NCI-H446 (cell line): ENCODE measurements at regions not wholly inside any gene's neighbourhood (a gene's known extent, or its start where the extent isn't known, plus 50 kb on each side); places are given as distances from the start of the nearest gene placed in this dataset.
"Not testable (repeated sequence)": the region's sequence is repeated elsewhere in the genome, so short reads cannot be mapped to it uniquely, and the experiment has no call there.

Experiments used
- DNase-seq, 2 experiments: peaks; one replicate each; lab custom pipeline; 2025; lab: John Stamatoyannopoulos, UW

DNA sequence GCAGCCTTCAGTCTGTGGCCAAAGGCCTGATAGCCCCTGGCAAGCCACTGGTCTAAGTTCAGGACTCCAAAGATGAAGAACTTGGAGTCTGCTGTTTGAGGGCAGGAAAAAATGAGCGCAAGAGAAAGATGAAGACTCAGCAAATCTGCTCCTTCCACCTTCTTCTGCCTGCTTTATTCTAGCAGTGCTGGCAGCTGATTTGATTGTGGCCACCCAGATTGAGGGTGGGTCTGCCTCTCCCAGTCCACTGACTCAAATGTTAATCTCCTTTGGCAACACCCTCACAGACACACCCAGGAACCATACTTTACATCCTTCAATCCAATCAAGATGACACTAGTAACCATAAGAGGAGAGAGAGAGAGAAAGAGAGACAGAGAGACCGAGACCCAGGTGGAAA, 127.6 kb downstream of the UTP18 start:
- DNase-seq = no peak

DNA sequence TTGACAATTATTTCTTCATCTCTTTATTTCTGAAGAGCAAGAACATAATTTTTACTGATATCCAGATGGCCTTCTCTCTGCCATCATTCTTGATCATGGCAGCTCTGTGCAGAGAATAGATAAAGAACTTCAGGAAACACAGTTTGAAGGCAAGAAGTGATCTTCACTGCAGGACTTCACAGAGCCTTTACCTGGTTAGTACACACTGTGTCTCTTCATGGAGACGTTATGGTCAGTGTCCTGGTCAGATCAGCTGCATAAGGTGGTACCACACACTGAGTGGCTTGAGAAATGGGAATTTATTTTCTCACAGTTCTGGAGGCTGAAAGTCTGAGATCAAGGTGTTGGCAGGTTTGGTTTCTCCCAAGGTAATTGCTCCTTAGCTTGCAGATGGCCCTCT, 129.5 kb downstream of the UTP18 start:
- DNase-seq = no peak

DNA sequence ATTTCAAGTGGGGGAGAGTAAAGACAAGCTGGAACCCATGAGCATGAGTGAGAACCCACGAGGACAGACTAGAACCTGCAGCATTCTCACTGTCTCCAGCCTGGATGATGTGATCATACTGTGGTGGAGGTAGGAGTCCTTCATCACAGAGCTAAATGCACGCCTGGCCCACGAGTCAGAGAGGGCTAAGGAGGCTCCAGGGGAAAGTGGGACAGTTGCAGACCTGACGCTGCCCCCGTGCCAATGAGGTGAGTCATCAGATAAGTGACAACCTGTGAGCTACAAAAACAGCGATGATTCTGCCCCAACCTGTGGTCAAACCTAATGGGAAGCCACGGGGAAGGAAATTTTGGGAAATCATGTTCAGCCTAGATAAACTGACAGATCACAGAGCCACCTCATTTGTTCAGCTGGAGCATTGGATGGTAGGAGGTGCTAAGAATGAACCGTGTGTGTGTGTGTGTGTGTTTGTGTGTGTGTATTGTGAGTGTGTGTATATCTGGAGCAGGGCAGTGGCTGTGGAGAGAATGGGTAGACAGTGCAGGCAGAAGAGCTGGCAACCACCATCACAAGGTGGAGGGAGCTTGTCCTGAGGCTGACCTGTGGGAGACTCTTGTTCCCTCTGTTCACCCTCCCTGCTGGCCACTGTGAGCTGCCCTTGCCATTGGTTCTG, 131.8 kb downstream of the UTP18 start:
- DNase-seq = no peak

DNA sequence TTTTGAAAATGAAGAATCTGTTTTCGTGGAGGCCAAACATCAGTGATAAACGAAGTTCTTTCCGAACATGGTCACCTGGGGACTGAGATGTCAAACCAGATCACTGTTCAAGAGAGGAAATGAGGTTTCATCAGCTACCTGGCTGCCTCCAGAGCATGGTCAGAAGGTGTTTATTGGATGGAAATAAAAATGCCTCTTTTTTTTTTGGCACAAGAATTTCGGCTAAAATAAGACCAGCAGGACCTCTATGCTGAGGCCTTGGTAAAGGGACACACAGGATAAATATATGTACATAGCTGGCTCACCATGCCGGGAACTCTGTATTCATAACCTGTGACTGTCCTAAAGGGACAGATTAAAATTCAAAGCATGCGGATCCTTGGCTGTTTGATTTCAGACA, 135.3 kb downstream of the UTP18 start:
- no peak for DNase-seq

DNA sequence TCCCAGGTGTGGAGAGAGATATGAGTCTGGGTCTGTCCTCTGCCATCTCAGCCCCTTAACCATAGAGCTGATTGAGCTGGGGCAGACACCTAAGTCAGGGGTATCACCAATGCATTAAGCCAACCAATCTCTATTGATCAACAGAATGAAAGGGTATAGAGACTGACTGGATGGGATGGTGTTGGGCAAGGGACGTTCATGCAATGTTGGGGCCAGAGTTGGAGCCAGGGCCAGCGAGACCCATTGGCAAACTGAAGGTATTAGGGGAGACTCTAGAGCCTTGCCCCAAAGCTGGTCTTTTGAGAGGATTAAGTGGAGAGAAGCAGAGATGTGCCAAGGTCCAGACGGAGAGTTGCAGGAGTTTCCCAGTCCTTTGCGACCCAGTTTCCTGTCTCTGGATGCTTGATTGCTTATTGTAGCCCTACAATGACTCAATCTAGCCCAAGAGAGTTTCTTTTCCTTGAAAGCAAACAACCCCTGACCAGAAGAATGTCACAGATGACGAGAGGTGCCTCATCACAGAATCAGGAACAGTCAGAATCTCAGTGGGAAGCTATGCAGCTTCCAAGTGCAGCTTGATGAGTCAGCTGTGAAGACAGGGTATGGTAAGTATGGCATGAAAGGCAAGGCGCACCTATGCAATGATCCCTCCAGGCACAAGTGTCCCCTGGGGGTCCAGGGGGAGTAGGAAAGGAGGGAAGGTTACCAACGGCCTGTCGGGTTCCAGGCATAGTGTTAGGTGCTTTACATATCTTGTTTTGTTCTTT, 137.2 kb downstream of the UTP18 start:
- no peak for DNase-seq

DNA sequence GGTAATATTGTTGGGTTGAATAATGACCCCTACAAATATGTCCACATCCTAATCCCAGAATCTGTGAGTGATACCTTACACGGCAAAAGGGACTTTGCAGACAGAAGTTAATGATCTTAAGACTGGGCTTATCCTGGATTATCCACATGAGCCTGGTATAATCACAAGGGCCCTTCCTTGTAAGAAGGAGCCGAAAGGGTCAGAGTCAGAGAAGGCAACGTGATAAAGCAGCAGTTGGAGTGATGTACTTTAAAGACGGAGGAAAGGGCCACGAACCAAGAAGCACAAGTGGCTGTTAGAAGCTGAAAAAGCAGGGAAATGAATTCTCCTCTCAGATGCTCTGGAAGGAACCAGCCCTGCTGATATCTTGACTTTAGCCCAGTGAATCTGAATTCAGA, 137.8 kb downstream of the UTP18 start:
- no peak for DNase-seq

DNA sequence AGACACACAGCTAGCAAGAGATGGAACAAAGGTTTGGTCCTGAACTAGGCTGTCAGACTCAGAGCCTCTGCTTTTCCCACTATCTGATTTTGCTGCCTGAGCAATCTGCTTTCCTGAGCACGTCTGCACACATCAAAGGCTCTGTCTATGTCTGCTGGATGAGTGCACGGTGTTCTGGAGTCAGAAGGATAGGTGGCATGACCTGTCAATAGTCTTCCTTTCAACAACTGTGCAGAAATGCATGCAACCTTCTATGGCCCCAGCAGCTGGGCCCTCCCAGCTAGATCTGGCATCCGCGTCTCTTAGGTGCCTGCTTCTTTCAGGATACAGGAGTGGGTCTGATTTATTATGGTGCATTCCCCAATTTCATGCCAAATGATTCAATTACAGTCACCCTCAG, 138.3 kb downstream of the UTP18 start:
- DNase-seq = no peak

DNA sequence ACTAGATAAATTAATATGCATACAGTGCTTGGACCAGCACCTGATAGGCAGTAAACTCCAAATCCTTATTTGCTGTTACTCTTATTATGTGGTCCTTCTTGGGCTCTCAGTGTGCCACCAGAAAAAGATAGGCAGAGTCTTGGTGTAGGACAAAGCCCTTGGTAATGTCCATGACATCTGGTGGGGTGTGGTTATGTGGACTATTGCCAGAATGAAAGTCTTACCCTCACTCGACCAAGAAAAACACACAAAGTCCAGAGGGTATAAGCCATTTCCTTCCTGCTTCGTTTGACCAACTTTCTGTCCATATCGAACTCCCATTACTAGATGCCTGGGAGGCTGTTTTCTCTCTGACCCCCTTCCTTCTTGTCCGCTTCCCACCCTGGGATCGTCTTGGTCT, 140.9 kb downstream of the UTP18 start:
- DNase-seq = no peak

DNA sequence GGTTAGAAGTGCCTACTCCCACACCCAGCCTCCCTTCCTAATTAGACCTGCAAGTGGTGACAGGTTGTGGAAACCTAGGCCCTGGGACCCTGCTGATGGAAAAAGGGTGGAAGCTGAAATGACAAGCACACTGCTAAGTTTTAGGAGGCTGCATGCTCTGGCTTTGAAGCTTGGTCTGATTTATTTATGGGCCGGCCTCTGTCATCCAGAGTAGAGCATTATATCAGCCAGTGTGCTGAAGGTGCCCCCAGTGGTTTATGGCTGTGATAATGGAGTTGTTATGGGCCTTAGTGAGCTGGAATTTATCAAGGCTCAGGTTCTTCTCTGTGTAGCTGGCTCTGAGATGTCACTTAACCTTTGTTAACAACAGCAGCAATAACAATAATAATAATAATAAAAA, 142.6 kb downstream of the UTP18 start:
- no peak for DNase-seq

DNA sequence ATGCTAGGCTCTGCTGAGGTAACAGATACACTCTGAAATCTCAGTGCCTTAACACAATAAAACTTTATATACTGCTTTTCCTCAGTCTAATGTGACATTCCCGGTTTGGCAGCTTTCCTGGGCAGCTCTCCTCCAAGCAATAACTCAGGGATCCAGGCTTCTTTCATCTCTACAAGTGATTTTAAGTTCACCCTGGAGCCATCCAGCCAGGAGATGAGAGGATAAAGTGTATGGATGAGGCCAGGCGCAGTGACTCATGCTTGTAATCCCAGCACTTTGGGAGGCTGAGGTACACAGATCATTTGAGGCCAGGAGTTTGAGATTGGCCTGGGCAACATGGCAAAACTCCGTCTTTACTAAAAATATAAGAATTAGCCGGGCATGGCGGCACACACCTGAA, 147.2 kb downstream of the UTP18 start:
- no peak for DNase-seq

DNA sequence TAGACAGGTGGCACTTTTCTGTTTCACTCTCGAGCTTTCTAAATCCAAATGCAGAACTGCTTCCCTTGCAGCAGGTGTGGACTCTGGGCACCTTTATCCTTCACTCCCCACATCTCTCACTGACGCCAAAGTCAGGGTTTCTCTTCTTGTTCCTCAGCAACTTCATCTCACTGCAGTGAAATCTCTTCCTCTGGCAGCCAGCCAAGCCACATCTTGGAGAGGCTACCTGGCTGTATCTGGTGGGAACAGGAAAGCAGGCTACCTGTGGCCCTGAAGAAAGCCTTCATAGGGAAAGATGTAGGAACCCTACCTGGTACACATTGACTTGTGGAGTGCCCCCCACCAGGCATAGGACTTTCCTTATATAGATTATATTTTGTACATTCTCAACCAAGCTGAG, 159.1 kb downstream of the UTP18 start:
- DNase-seq = no peak

DNA sequence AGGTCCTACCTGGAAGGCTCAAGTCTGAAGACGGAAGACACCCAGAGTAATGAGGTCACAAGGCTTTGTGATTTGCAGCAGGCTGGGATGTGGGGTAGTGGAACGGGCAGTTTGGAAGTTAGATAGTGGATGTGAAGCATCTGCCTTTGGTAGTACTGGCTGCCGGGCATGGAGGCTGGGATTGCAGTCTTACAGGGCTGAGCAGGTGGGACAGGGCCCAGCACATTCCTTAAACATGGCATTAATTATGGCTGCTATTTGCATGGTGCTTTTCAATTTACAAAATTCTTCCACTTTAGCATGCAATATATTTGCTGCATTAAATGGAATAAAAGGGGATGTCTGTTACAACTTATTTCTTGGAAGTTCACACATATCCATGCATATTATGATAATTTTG, 161.2 kb downstream of the UTP18 start:
- no peak for DNase-seq

DNA sequence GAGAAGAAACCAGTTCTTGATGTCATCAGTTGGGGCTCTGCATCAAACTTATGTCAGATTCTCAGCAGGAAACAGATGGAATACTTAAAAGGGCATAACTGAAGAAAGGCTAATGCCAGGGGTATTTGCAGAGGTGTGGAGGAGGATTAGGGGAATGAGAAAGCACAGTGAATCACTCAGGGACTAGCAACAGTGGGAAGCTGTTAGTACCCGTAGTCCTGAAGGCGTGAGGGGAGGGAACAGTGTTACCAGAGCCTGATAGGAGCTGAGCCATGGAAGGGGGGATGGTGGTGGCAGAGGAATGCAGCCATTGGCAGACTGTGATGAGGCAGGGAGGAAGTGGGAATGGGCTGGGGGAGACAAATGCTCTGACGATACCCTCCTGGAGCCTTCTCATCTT, 162.3 kb downstream of the UTP18 start:
- no peak for DNase-seq

DNA sequence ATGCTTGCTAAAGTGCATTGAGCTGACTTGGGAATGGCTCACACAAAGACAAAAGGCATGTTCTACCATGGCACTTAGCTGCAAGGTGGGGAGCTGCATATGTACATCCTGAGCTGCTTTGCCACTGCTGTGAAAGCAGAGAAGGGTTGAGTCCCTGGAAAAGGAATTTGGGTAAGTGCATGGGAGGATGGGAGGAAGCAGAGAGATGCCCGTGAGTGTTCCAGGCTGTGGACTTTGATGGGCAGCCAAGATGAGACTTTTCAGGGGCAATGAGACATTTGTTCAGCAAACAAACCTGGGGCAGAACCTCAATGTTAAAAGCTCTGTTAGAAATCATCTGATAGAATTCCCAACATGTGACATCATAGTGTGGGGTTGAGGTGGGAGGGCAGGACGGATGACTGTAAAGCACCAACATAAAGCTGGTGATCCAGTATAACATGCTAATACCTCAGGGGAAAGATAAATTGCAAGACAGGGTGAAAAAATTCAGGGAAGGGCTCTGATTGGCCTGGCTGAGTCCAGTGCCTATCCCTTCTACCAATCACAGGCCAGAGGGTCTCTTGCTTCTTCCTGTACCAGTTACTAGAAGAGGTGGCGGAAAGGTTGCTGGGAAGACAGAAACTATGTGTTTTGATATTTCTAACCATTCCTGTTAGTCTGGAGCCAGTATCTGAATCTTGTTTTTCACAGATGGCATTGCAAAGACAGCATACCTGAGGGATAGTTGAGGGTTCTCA, 163.2 kb downstream of the UTP18 start:
- DNase-seq = no peak

DNA sequence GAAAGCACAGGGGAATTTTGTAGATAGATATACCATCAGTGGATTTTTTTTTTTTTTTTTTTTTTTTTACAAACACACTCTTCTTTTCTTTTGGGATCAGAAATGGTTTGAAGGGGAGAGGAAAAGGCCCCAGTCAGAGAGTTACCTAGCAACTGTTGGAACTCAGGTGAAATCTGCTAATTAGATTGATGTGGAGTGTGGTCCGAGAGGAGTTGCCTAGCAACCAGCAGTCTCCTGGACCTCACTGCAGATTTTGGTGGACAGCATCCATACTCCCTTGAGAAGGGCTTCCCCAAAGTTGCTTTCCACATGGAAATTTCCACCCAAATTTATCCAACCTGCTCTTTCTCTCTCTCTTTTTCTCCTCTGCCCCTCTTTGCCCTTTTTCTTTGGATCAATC, 165.4 kb downstream of the UTP18 start:
- DNase-seq = no peak

DNA sequence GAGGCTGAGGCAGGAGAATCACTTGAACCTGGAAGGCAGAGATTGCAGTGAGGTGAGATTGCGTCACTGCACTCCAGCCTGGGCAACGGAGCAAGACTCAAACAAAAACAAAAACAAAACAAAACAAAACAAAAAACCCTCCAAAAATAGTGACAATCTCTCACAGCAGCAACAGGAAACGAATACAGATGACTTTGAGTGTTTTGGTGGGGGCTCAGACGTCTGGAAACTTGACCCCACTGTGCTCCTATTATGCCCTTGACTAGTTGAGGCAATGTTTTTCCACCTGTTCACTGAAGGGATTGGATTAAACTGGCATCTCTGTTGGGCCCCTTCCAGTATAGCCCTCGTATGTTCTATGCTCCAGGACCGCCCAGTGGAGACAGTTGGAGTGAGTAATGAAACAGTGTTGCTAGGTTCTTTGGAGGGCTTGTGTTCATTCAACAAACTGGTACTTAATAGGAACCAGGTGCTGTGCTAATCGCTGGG, 167.0 kb downstream of the UTP18 start:
- DNase-seq = peak in 1 of 2 experiments; percentile 8

DNA sequence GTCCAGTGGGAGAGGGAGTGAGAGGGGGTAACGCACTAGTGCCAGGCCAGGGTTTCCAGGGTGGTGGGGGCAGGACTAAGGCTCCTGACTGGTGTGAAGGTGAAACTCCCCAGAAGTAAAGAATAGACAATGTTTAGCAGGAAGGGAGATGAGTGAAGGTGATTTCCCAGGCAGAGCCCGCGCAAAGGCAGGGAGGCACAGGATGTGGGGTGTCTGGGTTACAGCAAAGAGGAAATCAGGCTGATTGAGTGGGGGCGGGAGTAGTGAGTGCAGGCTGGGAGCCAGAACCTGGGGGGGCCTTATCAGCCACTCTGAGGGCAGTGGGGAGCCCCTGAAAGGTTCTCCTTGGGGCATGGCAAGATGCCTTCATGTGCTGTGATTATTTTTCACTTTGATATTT, 167.5 kb downstream of the UTP18 start:
- DNase-seq = no peak

DNA sequence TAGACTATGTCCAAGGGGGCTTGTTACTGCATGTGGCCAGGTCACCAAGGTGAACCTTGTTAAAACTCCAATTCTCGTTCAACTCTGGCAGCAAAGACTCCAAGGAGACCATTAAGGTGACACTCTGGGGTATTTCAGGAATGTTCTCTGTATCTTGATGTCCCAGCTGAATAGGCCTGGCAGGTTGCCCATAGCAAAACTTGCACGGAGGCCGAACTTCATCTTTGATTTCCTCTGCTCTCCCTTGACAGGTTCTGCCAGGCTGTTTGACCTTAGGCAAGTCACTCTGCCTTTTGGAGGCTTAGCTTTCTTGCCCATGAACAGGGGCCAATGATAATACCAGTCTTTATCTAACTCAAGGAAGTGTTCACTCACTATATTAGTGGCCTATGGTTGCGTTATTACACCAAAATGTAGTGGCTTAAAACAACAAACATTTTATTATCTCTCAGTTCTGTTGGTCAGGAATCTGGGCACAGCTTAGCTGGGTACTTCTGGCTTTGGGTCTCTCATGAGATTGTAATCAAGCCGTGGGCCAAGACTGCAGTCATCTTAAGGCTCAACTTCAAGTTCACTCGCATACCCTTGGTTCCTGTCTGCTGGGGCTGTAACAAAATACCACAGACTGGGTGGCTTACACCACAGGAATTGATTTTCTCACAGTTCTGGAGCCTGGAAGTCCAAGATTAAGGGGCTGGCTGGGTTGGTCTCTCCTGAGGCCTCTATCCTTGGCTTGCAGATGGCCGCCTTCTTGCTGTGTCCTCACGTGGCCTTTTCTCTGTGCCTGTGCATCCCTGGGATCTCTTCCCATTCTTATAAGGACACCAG, 168.5 kb downstream of the UTP18 start:
- DNase-seq = no peak

DNA sequence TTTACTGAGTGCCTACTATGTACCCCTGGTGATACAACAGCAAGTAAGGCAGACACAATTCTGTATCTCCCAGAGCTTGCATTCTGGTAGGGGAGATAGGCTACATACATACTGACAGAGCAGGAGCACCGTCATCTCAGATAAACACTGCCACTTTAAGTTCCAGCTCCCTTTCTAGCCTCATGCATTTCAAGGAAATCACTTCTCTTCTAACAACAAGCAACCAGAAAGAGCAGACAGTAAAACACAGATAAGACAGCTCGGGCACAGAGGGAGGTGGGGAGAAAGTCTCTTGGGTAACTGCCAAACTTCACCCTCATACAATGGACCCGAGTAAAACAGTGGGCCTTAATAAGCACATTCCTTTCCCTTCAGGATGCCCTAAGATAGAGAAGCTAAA, 169.6 kb downstream of the UTP18 start:
- not testable (repeated sequence) for DNase-seq

DNA sequence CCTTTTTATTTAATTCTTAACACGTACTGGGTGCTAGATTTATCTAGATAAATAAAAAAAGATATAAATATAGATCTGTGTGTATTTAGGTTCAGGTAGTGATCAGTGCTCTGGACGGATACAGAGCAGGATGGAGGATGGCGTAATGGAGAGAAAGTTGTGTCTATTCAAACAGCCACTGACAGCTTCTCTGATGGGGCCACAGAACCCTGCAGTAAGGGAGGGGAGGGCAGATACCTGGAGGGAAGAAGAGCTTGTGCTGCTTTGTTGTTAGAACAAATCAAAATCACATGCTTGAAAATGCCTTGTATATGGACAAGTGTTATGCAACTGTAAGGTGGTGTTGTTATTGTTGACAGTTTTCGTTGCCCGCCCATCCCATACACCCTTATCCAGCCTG, 170.2 kb downstream of the UTP18 start:
- DNase-seq = no peak

DNA sequence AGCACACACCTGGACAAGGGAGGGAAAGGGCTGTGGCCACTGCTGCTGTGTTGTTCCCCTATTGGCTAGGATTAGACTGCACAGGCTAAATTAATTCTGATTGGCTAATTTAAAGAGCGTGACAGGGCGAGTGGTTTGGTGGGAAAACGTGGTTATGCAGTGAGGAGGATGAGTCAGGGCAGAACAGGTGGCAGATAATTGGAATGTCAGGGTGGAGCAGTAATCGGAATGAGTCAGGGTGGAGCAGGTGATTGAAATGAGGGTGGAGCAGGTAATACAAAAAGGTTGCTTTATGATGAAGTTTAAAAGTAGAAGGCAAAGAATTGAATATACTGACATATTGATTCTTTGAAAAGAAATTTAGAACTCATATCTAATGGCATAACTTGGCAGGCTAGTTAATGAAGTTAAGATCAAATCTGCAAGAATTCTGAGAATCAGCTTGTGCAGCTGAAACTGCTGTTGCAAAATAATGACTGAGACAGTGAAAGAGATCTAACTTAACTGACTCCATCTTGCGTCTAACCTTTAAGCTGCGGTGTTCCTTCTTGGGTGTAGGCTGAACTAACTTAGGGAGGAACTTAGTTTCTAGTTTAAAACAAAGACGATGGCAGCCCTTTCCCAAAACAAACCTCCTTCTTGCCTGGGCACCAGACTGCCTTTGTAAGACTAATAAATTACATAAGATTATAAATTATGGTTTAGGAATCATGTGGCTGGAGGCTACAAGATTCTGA, 174.3 kb downstream of the UTP18 start:
- DNase-seq = no peak
